ENCODE measurements at regions not wholly inside any gene's neighbourhood (a gene's known extent, or its start where the extent isn't known, plus 50 kb on each side); places are given as distances from the start of the nearest gene placed in this dataset.

DNA sequence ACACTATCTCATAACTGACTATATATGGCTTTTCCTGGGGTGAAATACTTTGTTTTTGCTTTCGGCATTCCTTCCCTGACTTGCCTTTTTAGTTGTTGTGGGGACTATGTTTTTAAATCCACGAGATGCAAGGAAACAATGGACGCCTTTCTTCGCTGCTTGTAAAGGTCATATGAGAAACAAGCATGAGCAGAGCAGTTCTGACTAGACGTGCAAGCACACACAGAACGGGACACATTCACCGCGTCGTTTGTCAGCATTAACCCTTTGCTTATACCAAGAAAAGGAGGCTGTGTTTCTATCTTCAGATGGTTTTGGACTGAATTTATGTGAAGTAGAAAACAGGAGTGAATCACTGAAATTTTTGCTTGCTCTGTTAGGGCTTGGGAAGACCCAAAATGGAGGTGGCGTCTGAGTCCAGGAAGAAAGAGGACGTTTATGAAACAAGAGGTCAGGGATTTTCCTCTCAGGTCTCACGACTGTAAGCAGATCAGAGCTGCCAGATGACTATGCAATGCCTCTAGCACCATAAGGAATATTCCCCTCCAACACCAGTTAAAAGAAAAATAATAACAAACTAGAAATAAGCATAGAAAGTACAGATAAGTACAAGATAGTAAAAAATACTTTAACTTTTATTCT, 358.9 kb downstream of the DLEU7 start:
- H3K79me1 ChIP-seq (ENCODE audit: insufficient read depth, low read depth, low read length, poor library complexity, severe bottlenecking): no peaks in the 10 kb centered on the region
- no peaks in the 10 kb centered on the region for H3K9me3 ChIP-seq (ENCODE audit: control insufficient read depth, low read depth, low read length)
- no peak overlapping the region for H2AK5ac ChIP-seq (ENCODE audit: insufficient read length, low read length)
- no peak overlapping the region for H3K9ac ChIP-seq (ENCODE audit: extremely low read depth, insufficient read length, low read length)
- H2AFZ ChIP-seq (ENCODE audit: low read length): no peak overlapping the region
- Mint-ChIP-seq H3K4me3 (no peak overlapping the region), H3K9me3 (no peaks in the 10 kb centered on the region), H3K4me1 (peaks cover 2 to 4% of the 10 kb centered on the region in 2 experiments; a peak in 1 of 4 replicates), H3K36me3 (ENCODE audit: insufficient read depth in 1 of 3, low read depth in 3 of 3) (no peaks in the 10 kb centered on the region), H3K27ac (no peak overlapping the region), H3K27me3 (ENCODE audit: low read depth) (no peaks in the 10 kb centered on the region)
- no peak overlapping the region for H2BK15ac ChIP-seq (ENCODE audit: low read depth, low read length)
- no peaks in the 10 kb centered on the region for H3K79me2 ChIP-seq (ENCODE audit: insufficient read depth, low read length)
- H3K4me1 ChIP-seq (ENCODE audit: insufficient read depth, low read length): no peaks in the 10 kb centered on the region
- no peak overlapping the region for H4K5ac ChIP-seq (ENCODE audit: insufficient read length, low read depth, low read length)
- H3K14ac ChIP-seq (ENCODE audit: insufficient read depth, low read length): no peak overlapping the region
- no peak overlapping the region for H2BK12ac ChIP-seq (ENCODE audit: insufficient read length, low read depth, low read length)
- no peak overlapping the region for H4K91ac ChIP-seq (ENCODE audit: insufficient read length, low read depth, low read length)
- no peaks in the 10 kb centered on the region for H3K27me3 ChIP-seq (ENCODE audit: insufficient read depth, low read length)
- no peak overlapping the region for H3T11ph ChIP-seq (ENCODE audit: low read length)
- H3K23ac ChIP-seq (ENCODE audit: insufficient read length, low read depth, low read length): no peak overlapping the region
- no peak for DNase-seq
- no peak overlapping the region for H4K8ac ChIP-seq (replicated peaks; ENCODE audit: insufficient read length, low read depth, low read length)
- TF ChIP-seq, protein P1, sequence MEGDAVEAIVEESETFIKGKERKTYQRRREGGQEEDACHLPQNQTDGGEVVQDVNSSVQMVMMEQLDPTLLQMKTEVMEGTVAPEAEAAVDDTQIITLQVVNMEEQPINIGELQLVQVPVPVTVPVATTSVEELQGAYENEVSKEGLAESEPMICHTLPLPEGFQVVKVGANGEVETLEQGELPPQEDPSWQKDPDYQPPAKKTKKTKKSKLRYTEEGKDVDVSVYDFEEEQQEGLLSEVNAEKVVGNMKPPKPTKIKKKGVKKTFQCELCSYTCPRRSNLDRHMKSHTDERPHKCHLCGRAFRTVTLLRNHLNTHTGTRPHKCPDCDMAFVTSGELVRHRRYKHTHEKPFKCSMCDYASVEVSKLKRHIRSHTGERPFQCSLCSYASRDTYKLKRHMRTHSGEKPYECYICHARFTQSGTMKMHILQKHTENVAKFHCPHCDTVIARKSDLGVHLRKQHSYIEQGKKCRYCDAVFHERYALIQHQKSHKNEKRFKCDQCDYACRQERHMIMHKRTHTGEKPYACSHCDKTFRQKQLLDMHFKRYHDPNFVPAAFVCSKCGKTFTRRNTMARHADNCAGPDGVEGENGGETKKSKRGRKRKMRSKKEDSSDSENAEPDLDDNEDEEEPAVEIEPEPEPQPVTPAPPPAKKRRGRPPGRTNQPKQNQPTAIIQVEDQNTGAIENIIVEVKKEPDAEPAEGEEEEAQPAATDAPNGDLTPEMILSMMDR (conservative IDR thresholded peaks at IDR 0.05): no peak
- no peaks in the 10 kb centered on the region for H4K20me1 ChIP-seq (ENCODE audit: control insufficient read depth, insufficient read depth, insufficient read length)
- no peak overlapping the region for H2BK5ac ChIP-seq (ENCODE audit: insufficient read length, low read length)
- H3K18ac ChIP-seq (ENCODE audit: insufficient read length, low read depth, low read length): no peak overlapping the region
- no peak overlapping the region for H3K56ac ChIP-seq (ENCODE audit: insufficient read length, low read depth, low read length)
- no peaks in the 10 kb centered on the region for H3K23me2 ChIP-seq (ENCODE audit: insufficient read length, low read depth, low read length, poor library complexity, severe bottlenecking)
- WGBS (ENCODE audit: extremely low coverage, insufficient read length, low lambda C conversion rate): no CpG with 5 or more reads among the region's 12 CpGs
- H3K4ac ChIP-seq (ENCODE audit: low read depth, low read length): no peak overlapping the region
- no peak overlapping the region for H2BK120ac ChIP-seq (ENCODE audit: low read depth, low read length, poor library complexity, severe bottlenecking)
- no peak overlapping the region for H3K27ac ChIP-seq (ENCODE audit: insufficient read length, low read depth, low read length)
- H2BK20ac ChIP-seq (ENCODE audit: low read depth, low read length, poor library complexity, severe bottlenecking): no peak overlapping the region
- no peak overlapping the region for H3K4me2 ChIP-seq (ENCODE audit: insufficient read depth, insufficient read length, low read length)

Measured in H9 (cell line).